PC-9 (cell line): ENCODE measurements at regions not wholly inside any gene's neighbourhood (a gene's known extent, or its start where the extent isn't known, plus 50 kb on each side); places are given as distances from the start of the nearest gene placed in this dataset.

Experiments used
- BruUV-seq: library from RNA; stranded (reverse); fragments of 400-500 nt; replicated peaks from 2 replicates; lab custom pipeline; 2021; lab: Mats Ljungman, UMichigan
- CTCF ChIA-PET: fragments of 300-600 bp; sonication (Branson Sonifier 250); formaldehyde crosslinking; loops from one replicate; lab custom pipeline; 2022; ENCODE audit warnings: antibody characterized with exemption; lab: Charles Lee
- POLR2A ChIA-PET: fragments of 300-600 bp; sonication (Branson Sonifier 250); formaldehyde crosslinking; loops from one replicate; lab custom pipeline; 2022; ENCODE audit warnings: antibody characterized with exemption; ENCODE audit not compliant: unreplicated experiment; lab: Charles Lee
- DNase-seq, 2 experiments: peaks; one replicate each; pipeline versions ENCODE4 v3.0.0 to v3.0.0-alpha.2; 2015 to 2022; ENCODE audit warnings: mixed read lengths in 1 of 2
- H2AFZ ChIP-seq: fragments of 200-600 bp; sonication (generic); 2 replicates; pipeline ENCODE4 v1.8.1; 2017; ENCODE audit warnings: antibody characterized with exemption
- H3F3A ChIP-seq: fragments of 200-600 bp; sonication (generic); 2 replicates; pipeline ENCODE4 v1.8.1; 2017; ENCODE audit warnings: antibody characterized with exemption, mild to moderate bottlenecking, low read depth; ENCODE audit not compliant: insufficient read depth
- H3K27ac ChIP-seq: fragments of 200-600 bp; sonication (generic); 2 replicates; pipeline ENCODE4 v1.6.1; 2016; ENCODE audit warnings: mixed run types
- H3K27me3 ChIP-seq: fragments of 200-600 bp; sonication (generic); 2 replicates; pipeline ENCODE4 v1.6.1; 2016; ENCODE audit warnings: low read depth, mixed run types; ENCODE audit not compliant: insufficient read depth
- H3K36me3 ChIP-seq: fragments of 200-600 bp; sonication (generic); 2 replicates; pipeline ENCODE4 v1.6.1; 2016; ENCODE audit warnings: low read depth, mixed run types
- H3K4me1 ChIP-seq: fragments of 200-600 bp; sonication (generic); replicated peaks from 2 replicates; pipeline ENCODE4 v1.6.1; 2016; ENCODE audit warnings: mixed run types; ENCODE audit not compliant: insufficient read depth
- H3K4me2 ChIP-seq: fragments of 200-600 bp; sonication (generic); 2 replicates; pipeline ENCODE4 v1.6.1; 2017; ENCODE audit warnings: mixed run types
- H3K4me3 ChIP-seq: fragments of 200-600 bp; sonication (generic); 2 replicates; pipeline ENCODE4 v1.6.1; 2016; ENCODE audit warnings: mixed run types
- H3K79me2 ChIP-seq: fragments of 200-600 bp; sonication (generic); 2 replicates; pipeline ENCODE4 v1.6.1; 2017; ENCODE audit warnings: low read depth, mixed run types
- H3K9me2 ChIP-seq: fragments of 200-600 bp; sonication (generic); 2 replicates; pipeline ENCODE4 v1.8.1; 2017; ENCODE audit warnings: mild to moderate bottlenecking; ENCODE audit not compliant: insufficient read depth
- H3K9me3 ChIP-seq: fragments of 200-600 bp; sonication (generic); 2 replicates; pipeline ENCODE4 v1.8.1; 2016; ENCODE audit warnings: low read depth; ENCODE audit not compliant: insufficient read depth
- H4K20me1 ChIP-seq: fragments of 200-600 bp; sonication (generic); 2 replicates; pipeline ENCODE4 v1.8.1; 2017; ENCODE audit not compliant: insufficient read depth
- CTCF ChIP-seq: fragments of 200-600 bp; sonication (generic); conservative IDR thresholded peaks from 2 replicates; pipeline ENCODE4 v1.6.1; 2017; ENCODE audit warnings: mixed run types, antibody characterized with exemption, mild to moderate bottlenecking, moderate library complexity
- EZH2 ChIP-seq: fragments of 200-600 bp; sonication (generic); IDR thresholded peaks from 2 replicates; pipeline ENCODE4 v1.8.0; 2017; ENCODE audit warnings: antibody characterized with exemption, low read depth
- intact Hi-C: fragments of 100-400 bp; cut with micrococcal nuclease; formaldehyde crosslinking; loops from one replicate; pipeline ENCODE4 v1.10.0; 2022; ENCODE audit not compliant: unreplicated experiment

- Histone ChIP-seq H3K9me2 (no peaks in the 10 kb centered on the region), H3K36me3 (no peaks in the 10 kb centered on the region), H2AFZ (no peak overlapping the region), H3K27me3 (peaks cover 14% of the 10 kb centered on the region; the same call in 1 of the 2 replicates), H3K27ac (no peak overlapping the region), H3K79me2 (no peaks in the 10 kb centered on the region), H4K20me1 (no peaks in the 10 kb centered on the region), H3K4me3 (no peak overlapping the region), H3K4me2 (no peak overlapping the region), H3K4me1 (no peaks in the 10 kb centered on the region), H3F3A (no peaks in the 10 kb centered on the region), H3K9me3 (no peaks in the 10 kb centered on the region)
- TF ChIP-seq CTCF: no peak
- TF ChIP-seq EZH2: no peak
- POLR2A ChIA-PET: no interaction called here
- BruUV-seq: no TSS peak
- intact Hi-C loops: no loop called here
- CTCF ChIA-PET: no interaction called here
- DNase-seq: no peak
Measured at GRCh38 chr3:135792858-135793475, 172.6 kb upstream of the PPP2R3A start.

GRCh38 chr3:135800071-135800549 lies 165.4 kb upstream of the PPP2R3A start:
- H3K36me3 ChIP-seq: no peaks in the 10 kb centered on the region
- no peak overlapping the region for H3K27ac ChIP-seq
- H3K79me2 ChIP-seq: no peaks in the 10 kb centered on the region
- no peaks in the 10 kb centered on the region for H4K20me1 ChIP-seq
- H3K27me3 ChIP-seq: 0 out of 2 replicates have a peak, but pooled peaks cover 9% of the 10 kb centered on the region
- intact Hi-C loops: no loop called here
- POLR2A ChIA-PET: no interaction called here
- no peaks in the 10 kb centered on the region for H3K9me2 ChIP-seq
- TF ChIP-seq CTCF: no peak
- no peak for TF ChIP-seq EZH2
- no peak overlapping the region for H2AFZ ChIP-seq
- BruUV-seq: no TSS peak
- no peaks in the 10 kb centered on the region for H3F3A ChIP-seq
- H3K4me1 ChIP-seq: no peaks in the 10 kb centered on the region
- no peak overlapping the region for H3K4me2 ChIP-seq
- H3K4me3 ChIP-seq: no peak overlapping the region
- no peak for DNase-seq
- CTCF ChIA-PET: no interaction called here
- no peaks in the 10 kb centered on the region for H3K9me3 ChIP-seq

GRCh38 chr3:135801018-135801417 lies 164.5 kb upstream of the PPP2R3A start:
- Histone ChIP-seq H3K79me2 (no peaks in the 10 kb centered on the region), H3K27me3 (peaks cover 15% of the 10 kb centered on the region; the same call in 1 of the 2 replicates), H3K9me2 (no peaks in the 10 kb centered on the region), H3F3A (no peaks in the 10 kb centered on the region), H3K27ac (no peak overlapping the region), H3K4me1 (no peaks in the 10 kb centered on the region), H3K36me3 (no peaks in the 10 kb centered on the region), H3K4me2 (no peak overlapping the region), H3K4me3 (no peak overlapping the region), H2AFZ (no peak overlapping the region), H4K20me1 (no peaks in the 10 kb centered on the region), H3K9me3 (no peaks in the 10 kb centered on the region)
- intact Hi-C loops: no loop called here
- no TSS peak for BruUV-seq
- ChIA-PET CTCF (no interaction called here), POLR2A (no interaction called here)
- no peak for DNase-seq
- TF ChIP-seq CTCF (no peak), EZH2 (no peak)
